GM23338 (cell line): ENCODE measurements at regions not wholly inside any gene's neighbourhood (a gene's known extent, or its start where the extent isn't known, plus 50 kb on each side); places are given as distances from the start of the nearest gene placed in this dataset.

ENCODE experiments used
- ATAC-seq: fragments of 200-7000 bp; cut with Tn5 transposase; 3 replicates; pipeline ENCODE4 v1.9.1; 2020
- DNase-seq: peaks from one replicate; pipeline ENCODE4 v3.0.0-alpha.2; 2015; ENCODE audit warnings: low spot score
- H2AFZ ChIP-seq: fragments of 200-600 bp; sonication (generic); 2 replicates; pipeline ENCODE4 v1.8.0; 2016; ENCODE audit warnings: antibody characterized with exemption, mild to moderate bottlenecking, moderate library complexity
- H3F3A ChIP-seq: fragments of 200-600 bp; sonication (generic); replicated peaks from 2 replicates; pipeline ENCODE4 v1.8.0; 2017; ENCODE audit warnings: antibody characterized with exemption, mixed run types, low read depth
- H3K27ac ChIP-seq: fragments of 200-600 bp; sonication (generic); 2 replicates; pipeline ENCODE4 v1.6.1; 2016; ENCODE audit warnings: low read depth
- H3K27me3 ChIP-seq: fragments of 200-600 bp; sonication (generic); 2 replicates; pipeline ENCODE4 v1.8.0; 2016; ENCODE audit warnings: mild to moderate bottlenecking, mixed run types, moderate library complexity; ENCODE audit not compliant: insufficient read depth
- H3K36me3 ChIP-seq: fragments of 200-600 bp; sonication (generic); 2 replicates; pipeline ENCODE4 v1.8.0; 2016; ENCODE audit warnings: mild to moderate bottlenecking; ENCODE audit not compliant: insufficient read depth
- H3K4me1 ChIP-seq: fragments of 200-600 bp; sonication (generic); 2 replicates; pipeline ENCODE4 v1.8.0; 2016; ENCODE audit warnings: mild to moderate bottlenecking, moderate library complexity; ENCODE audit not compliant: insufficient read depth
- H3K4me2 ChIP-seq: fragments of 200-600 bp; sonication (generic); 2 replicates; pipeline ENCODE4 v1.7.1; 2017; ENCODE audit warnings: mixed run types
- H3K4me3 ChIP-seq: fragments of 200-600 bp; sonication (generic); 2 replicates; pipeline ENCODE4 v1.6.1; 2016; ENCODE audit warnings: mixed run types
- H3K79me2 ChIP-seq: fragments of 200-600 bp; sonication (generic); replicated peaks from 2 replicates; pipeline ENCODE4 v1.8.0; 2017; ENCODE audit warnings: mild to moderate bottlenecking; ENCODE audit not compliant: insufficient read depth
- H3K9me2 ChIP-seq: fragments of 200-600 bp; sonication (generic); 2 replicates; pipeline ENCODE4 v1.8.0; 2017; ENCODE audit not compliant: insufficient read depth
- H4K20me1 ChIP-seq: fragments of 200-600 bp; sonication (generic); replicated peaks from 2 replicates; pipeline ENCODE4 v1.8.0; 2017; ENCODE audit warnings: mild to moderate bottlenecking; ENCODE audit not compliant: insufficient read depth
- H3K27ac Mint-ChIP-seq: 2 replicates; pipeline ENCODE4 v1.8.0; 2020; ENCODE audit warnings: inconsistent platforms, mild to moderate bottlenecking, moderate library complexity, mixed read lengths
- H3K27me3 Mint-ChIP-seq: 3 replicates; pipeline ENCODE4 v1.8.0; 2022; ENCODE audit warnings: low read depth, mild to moderate bottlenecking, moderate library complexity, mixed read lengths, inconsistent platforms; ENCODE audit not compliant: insufficient read depth, poor library complexity
- H3K36me3 Mint-ChIP-seq: 3 replicates; pipeline ENCODE4 v1.8.0; 2021; ENCODE audit warnings: low read depth, mild to moderate bottlenecking, inconsistent platforms, moderate library complexity, mixed read lengths
- H3K4me1 Mint-ChIP-seq: 3 replicates; pipeline ENCODE4 v1.8.0; 2020; ENCODE audit warnings: mild to moderate bottlenecking, inconsistent platforms, mixed read lengths
- H3K4me3 Mint-ChIP-seq: 3 replicates; pipeline ENCODE4 v1.8.0; 2021; ENCODE audit warnings: moderate library complexity, mild to moderate bottlenecking, inconsistent platforms, mixed read lengths
- H3K9me3 Mint-ChIP-seq: 3 replicates; pipeline ENCODE4 v1.8.0; 2020; ENCODE audit warnings: moderate library complexity, mild to moderate bottlenecking, inconsistent platforms, mixed read lengths
- CREB1 ChIP-seq: fragments of 250-450 bp; sonication (Bioruptor Pico); IDR thresholded peaks from 2 replicates; pipeline ENCODE4 v1.5.0; 2020; ENCODE audit warnings: low read depth, mild to moderate bottlenecking, moderate library complexity
- EZH2 ChIP-seq: fragments of 200-600 bp; sonication (generic); IDR thresholded peaks from one replicate; pipeline ENCODE4 v1.8.0; 2017; ENCODE audit warnings: antibody characterized with exemption, mild to moderate bottlenecking, low read depth; ENCODE audit not compliant: unreplicated experiment
- JUNB ChIP-seq: IDR thresholded peaks from one replicate; pipeline ENCODE4 v1.6.1; 2016; ENCODE audit warnings: antibody characterized with exemption; ENCODE audit not compliant: unreplicated experiment
- STAT1 ChIP-seq: IDR thresholded peaks from one replicate; pipeline ENCODE4 v1.6.1; 2016; ENCODE audit warnings: antibody characterized with exemption; ENCODE audit not compliant: unreplicated experiment
- ZNF331 ChIP-seq: fragments of 250-450 bp; sonication (Bioruptor Pico); IDR thresholded peaks from 2 replicates; pipeline ENCODE4 v1.5.0; 2020; ENCODE audit warnings: low read depth, mild to moderate bottlenecking, moderate library complexity
- TF ChIP-seq, protein P1 (sequence below): fragments of 250-450 bp; sonication (Bioruptor Pico); IDR thresholded peaks from 2 replicates; pipeline ENCODE4 v1.5.0; 2020; ENCODE audit warnings: mild to moderate bottlenecking, moderate library complexity
- TF ChIP-seq, protein P2 (sequence below): IDR thresholded peaks from one replicate; pipeline ENCODE4 v1.6.1; 2018; ENCODE audit warnings: antibody characterized with exemption; ENCODE audit not compliant: unreplicated experiment

DNA sequence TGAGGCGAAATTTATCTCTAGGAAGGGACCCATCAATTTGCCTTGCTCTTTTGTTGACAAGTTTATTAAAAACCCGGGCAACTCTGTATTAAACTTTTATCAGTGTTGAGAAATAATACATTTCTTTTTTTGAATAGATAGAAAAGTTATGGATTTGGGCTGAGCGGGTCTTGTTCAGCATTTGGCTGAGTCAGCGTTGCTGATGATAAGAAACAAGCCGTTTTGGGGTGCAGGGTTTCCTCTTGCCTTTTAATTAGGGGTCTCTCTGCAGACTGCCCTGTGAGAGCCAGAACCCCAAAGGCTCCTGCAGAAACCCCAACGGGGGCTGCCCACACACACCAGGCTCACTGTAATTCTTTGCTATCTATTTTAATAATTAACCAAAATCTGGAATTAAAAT lies 82.1 kb upstream of the SLCO4A1 start (continued):
- TF ChIP-seq, protein P1, sequence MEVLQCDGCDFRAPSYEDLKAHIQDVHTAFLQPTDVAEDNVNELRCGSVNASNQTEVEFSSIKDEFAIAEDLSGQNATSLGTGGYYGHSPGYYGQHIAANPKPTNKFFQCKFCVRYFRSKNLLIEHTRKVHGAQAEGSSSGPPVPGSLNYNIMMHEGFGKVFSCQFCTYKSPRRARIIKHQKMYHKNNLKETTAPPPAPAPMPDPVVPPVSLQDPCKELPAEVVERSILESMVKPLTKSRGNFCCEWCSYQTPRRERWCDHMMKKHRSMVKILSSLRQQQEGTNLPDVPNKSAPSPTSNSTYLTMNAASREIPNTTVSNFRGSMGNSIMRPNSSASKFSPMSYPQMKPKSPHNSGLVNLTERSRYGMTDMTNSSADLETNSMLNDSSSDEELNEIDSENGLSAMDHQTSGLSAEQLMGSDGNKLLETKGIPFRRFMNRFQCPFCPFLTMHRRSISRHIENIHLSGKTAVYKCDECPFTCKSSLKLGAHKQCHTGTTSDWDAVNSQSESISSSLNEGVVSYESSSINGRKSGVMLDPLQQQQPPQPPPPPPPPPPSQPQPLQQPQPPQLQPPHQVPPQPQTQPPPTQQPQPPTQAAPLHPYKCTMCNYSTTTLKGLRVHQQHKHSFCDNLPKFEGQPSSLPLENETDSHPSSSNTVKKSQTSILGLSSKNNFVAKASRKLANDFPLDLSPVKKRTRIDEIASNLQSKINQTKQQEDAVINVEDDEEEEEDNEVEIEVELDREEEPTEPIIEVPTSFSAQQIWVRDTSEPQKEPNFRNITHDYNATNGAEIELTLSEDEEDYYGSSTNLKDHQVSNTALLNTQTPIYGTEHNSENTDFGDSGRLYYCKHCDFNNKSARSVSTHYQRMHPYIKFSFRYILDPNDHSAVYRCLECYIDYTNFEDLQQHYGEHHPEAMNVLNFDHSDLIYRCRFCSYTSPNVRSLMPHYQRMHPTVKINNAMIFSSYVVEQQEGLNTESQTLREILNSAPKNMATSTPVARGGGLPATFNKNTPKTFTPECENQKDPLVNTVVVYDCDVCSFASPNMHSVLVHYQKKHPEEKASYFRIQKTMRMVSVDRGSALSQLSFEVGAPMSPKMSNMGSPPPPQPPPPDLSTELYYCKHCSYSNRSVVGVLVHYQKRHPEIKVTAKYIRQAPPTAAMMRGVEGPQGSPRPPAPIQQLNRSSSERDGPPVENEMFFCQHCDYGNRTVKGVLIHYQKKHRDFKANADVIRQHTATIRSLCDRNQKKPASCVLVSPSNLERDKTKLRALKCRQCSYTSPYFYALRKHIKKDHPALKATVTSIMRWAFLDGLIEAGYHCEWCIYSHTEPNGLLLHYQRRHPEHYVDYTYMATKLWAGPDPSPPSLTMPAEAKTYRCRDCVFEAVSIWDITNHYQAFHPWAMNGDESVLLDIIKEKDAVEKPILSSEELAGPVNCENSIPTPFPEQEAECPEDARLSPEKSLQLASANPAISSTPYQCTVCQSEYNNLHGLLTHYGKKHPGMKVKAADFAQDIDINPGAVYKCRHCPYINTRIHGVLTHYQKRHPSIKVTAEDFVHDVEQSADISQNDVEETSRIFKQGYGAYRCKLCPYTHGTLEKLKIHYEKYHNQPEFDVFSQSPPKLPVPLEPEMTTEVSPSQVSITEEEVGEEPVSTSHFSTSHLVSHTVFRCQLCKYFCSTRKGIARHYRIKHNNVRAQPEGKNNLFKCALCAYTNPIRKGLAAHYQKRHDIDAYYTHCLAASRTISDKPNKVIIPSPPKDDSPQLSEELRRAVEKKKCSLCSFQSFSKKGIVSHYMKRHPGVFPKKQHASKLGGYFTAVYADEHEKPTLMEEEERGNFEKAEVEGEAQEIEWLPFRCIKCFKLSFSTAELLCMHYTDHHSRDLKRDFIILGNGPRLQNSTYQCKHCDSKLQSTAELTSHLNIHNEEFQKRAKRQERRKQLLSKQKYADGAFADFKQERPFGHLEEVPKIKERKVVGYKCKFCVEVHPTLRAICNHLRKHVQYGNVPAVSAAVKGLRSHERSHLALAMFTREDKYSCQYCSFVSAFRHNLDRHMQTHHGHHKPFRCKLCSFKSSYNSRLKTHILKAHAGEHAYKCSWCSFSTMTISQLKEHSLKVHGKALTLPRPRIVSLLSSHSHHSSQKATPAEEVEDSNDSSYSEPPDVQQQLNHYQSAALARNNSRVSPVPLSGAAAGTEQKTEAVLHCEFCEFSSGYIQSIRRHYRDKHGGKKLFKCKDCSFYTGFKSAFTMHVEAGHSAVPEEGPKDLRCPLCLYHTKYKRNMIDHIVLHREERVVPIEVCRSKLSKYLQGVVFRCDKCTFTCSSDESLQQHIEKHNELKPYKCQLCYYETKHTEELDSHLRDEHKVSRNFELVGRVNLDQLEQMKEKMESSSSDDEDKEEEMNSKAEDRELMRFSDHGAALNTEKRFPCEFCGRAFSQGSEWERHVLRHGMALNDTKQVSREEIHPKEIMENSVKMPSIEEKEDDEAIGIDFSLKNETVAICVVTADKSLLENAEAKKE (CRISPR knock-in tag) = no peak
- TF ChIP-seq CREB1 (CRISPR knock-in tag) (no peak), JUNB (no peak)

DNA sequence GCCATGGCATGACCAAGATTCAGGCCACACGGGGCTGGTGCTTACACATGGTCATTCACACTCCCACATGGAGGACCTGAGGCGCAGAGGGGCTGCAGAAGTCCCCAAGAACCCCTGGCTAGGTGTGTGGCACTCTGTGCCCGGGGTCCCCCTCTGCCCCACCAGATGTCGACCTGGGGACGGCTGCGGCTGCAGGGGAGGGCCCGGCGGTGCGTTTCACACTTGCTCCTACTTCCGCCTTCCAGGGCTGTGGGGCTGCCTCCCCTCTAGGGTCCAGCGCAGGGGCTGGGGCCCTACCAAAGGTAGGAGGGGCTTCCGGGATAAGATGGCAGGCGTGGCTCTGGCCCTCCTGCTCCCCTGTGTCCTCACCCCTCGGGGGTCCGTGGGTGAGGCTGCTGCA lies 81.1 kb upstream of the SLCO4A1 start:
- H3K4me1 Mint-ChIP-seq = peaks cover 14% of the 10 kb centered on the region
- no peaks in the 10 kb centered on the region for H3K36me3 Mint-ChIP-seq
- ATAC-seq (no peak), DNase-seq (no peak)
- H3K27me3 Mint-ChIP-seq = peaks cover 17% of the 10 kb centered on the region
- Histone ChIP-seq H2AFZ (no peak overlapping the region), H3K79me2 (no peaks in the 10 kb centered on the region), H3K36me3 (no peaks in the 10 kb centered on the region), H3K27ac (no peak overlapping the region), H3K27me3 (no peaks in the 10 kb centered on the region), H3F3A (no peaks in the 10 kb centered on the region), H3K4me1 (no peaks in the 10 kb centered on the region), H3K4me3 (no peak overlapping the region), H3K4me2 (no peak overlapping the region), H3K9me2 (no peaks in the 10 kb centered on the region), H4K20me1 (no peaks in the 10 kb centered on the region)
- H3K27ac Mint-ChIP-seq = no peak overlapping the region
- H3K4me3 Mint-ChIP-seq = no peak overlapping the region
- no peaks in the 10 kb centered on the region for H3K9me3 Mint-ChIP-seq
- no peak for TF ChIP-seq ZNF331 (CRISPR knock-in tag)
- TF ChIP-seq JUNB = no peak
- no peak for TF ChIP-seq EZH2
- no peak for TF ChIP-seq STAT1
- TF ChIP-seq, protein P2, sequence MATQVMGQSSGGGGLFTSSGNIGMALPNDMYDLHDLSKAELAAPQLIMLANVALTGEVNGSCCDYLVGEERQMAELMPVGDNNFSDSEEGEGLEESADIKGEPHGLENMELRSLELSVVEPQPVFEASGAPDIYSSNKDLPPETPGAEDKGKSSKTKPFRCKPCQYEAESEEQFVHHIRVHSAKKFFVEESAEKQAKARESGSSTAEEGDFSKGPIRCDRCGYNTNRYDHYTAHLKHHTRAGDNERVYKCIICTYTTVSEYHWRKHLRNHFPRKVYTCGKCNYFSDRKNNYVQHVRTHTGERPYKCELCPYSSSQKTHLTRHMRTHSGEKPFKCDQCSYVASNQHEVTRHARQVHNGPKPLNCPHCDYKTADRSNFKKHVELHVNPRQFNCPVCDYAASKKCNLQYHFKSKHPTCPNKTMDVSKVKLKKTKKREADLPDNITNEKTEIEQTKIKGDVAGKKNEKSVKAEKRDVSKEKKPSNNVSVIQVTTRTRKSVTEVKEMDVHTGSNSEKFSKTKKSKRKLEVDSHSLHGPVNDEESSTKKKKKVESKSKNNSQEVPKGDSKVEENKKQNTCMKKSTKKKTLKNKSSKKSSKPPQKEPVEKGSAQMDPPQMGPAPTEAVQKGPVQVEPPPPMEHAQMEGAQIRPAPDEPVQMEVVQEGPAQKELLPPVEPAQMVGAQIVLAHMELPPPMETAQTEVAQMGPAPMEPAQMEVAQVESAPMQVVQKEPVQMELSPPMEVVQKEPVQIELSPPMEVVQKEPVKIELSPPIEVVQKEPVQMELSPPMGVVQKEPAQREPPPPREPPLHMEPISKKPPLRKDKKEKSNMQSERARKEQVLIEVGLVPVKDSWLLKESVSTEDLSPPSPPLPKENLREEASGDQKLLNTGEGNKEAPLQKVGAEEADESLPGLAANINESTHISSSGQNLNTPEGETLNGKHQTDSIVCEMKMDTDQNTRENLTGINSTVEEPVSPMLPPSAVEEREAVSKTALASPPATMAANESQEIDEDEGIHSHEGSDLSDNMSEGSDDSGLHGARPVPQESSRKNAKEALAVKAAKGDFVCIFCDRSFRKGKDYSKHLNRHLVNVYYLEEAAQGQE = no peak
